ENCODE measurements at regions not wholly inside any gene's neighbourhood (a gene's known extent, or its start where the extent isn't known, plus 50 kb on each side); places are given as distances from the start of the nearest gene placed in this dataset.

- TF ChIP-seq CTCF (conservative IDR thresholded peaks at IDR 0.05; ENCODE audit: low read length): no peak
- no peak for TF ChIP-seq EZH2phosphoT487 (IDR thresholded peaks at IDR 0.05; ENCODE audit: borderline replicate concordance, low read depth, low read length)
Observed at GRCh38 chr10:57880446-57881227, 387.1 kb downstream of the IPMK start.
